DND-41 (cell line): ENCODE measurements at regions not wholly inside any gene's neighbourhood (a gene's known extent, or its start where the extent isn't known, plus 50 kb on each side); places are given as distances from the start of the nearest gene placed in this dataset.

Source experiments
- ATAC-seq: fragments of 200-7000 bp; cut with Tn5 transposase; 3 replicates; pipeline ENCODE4 v1.9.1; 2021; ENCODE audit warnings: low read depth; ENCODE audit not compliant: insufficient read depth
- DNase-seq: peaks from one replicate; pipeline ENCODE4 v3.0.0-alpha.2; 2020
- H2AFZ ChIP-seq: 2 replicates; pipeline ENCODE4 v1.6.0; 2012; ENCODE audit warnings: low read depth, low read length
- H3K27ac ChIP-seq: 2 replicates; pipeline ENCODE4 v1.5.1; 2012; ENCODE audit warnings: low read length, inconsistent platforms
- H3K27me3 ChIP-seq: fragments of 200-600 bp; sonication (generic); 2 replicates; pipeline ENCODE4 v1.6.0; 2012; ENCODE audit warnings: low read length, mild to moderate bottlenecking, inconsistent platforms; ENCODE audit not compliant: insufficient read depth, poor library complexity
- H3K36me3 ChIP-seq: 2 replicates; pipeline ENCODE4 v1.5.1; 2012; ENCODE audit warnings: low read length, inconsistent platforms; ENCODE audit not compliant: insufficient read depth
- H3K4me1 ChIP-seq: 2 replicates; pipeline ENCODE4 v1.5.1; 2012; ENCODE audit warnings: mild to moderate bottlenecking, low read length; ENCODE audit not compliant: insufficient read depth
- H3K4me2 ChIP-seq: 2 replicates; pipeline ENCODE4 v1.6.0; 2012; ENCODE audit warnings: mild to moderate bottlenecking, moderate library complexity, low read length, inconsistent platforms; ENCODE audit not compliant: insufficient read depth
- H3K4me3 ChIP-seq, 2 experiments: fragments of 200-600 bp in 1 of 2; shearing (Covaris generic) in 1 of 2; 2 replicates each; pipeline ENCODE4 v1.5.1; 2012 to 2016; ENCODE audit warnings: inconsistent platforms in 2 of 2, low read length in 2 of 2, mild to moderate bottlenecking in 2 of 2, low read depth in 1 of 2, moderate library complexity in 1 of 2
- H3K79me2 ChIP-seq: 2 replicates; pipeline ENCODE4 v1.6.0; 2012; ENCODE audit warnings: low read length, inconsistent platforms; ENCODE audit not compliant: insufficient read depth
- H3K9ac ChIP-seq: 2 replicates; pipeline ENCODE4 v1.6.0; 2012; ENCODE audit warnings: low read depth, mild to moderate bottlenecking, inconsistent platforms, low read length, moderate library complexity
- H3K9me3 ChIP-seq: 2 replicates; pipeline ENCODE4 v1.5.1; 2012; ENCODE audit warnings: low read length, moderate library complexity, mild to moderate bottlenecking, inconsistent platforms; ENCODE audit not compliant: insufficient read depth, severe bottlenecking
- H4K20me1 ChIP-seq: 2 replicates; pipeline ENCODE4 v1.6.0; 2012; ENCODE audit warnings: low read length; ENCODE audit not compliant: insufficient read depth
- EZH2 ChIP-seq: IDR thresholded peaks from 3 replicates; pipeline ENCODE4 v1.6.1; 2012; ENCODE audit warnings: borderline replicate concordance, low read depth, mild to moderate bottlenecking, moderate library complexity, low read length, inconsistent platforms; ENCODE audit not compliant: severe bottlenecking
- TF ChIP-seq, protein P1 (sequence below): IDR thresholded peaks from 2 replicates; pipeline ENCODE4 v1.5.1; 2012; ENCODE audit warnings: borderline replicate concordance, low read length, moderate library complexity, mild to moderate bottlenecking; ENCODE audit not compliant: poor library complexity, severe bottlenecking; ENCODE audit errors: extremely low read depth

DNA sequence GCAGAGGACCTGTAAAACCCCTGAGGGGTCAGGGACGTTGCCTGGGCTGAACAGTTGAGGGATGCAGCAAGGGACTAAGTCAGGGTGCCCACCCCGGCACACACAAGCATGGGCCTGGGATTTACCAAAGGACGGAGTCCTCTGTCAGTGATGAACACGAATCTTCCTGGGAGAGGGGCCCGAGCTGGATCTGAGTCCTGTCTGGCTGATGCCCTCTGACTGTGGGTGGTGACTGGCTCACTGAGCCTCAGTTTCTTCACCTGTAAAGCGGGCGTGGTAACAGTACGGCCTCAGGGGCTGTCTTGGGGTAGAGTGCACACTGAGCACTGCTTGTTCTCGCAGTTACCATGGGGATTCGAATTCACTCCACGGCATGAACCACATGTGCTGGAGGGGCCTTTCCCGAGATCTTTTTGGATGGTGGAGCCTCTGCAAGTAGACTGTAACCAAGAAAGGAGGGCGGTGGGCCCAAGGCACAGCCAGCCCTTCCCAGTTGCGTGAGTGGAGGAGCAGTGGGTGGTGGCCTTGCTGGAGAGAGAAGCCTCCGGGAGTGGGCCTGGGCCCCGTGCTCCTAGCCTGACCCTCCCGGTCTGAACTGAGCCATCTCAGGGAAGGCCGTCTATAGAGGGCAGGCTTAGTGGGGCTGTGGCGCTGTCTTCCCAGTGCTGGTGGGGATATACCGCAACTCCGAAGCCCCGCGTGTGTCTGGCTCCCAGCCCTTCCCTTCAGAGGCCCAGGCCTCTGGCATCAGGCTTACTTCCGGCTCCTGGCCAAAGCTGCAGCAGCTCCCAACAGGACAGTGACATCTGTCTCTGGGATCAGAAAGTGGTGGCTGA is 130.8 kb upstream of the HS6ST1 start:
- Histone ChIP-seq H3K9me3 (no peaks in the 10 kb centered on the region), H2AFZ (no peak overlapping the region), H3K9ac (no peak overlapping the region), H3K4me3 (no peak overlapping the region), H3K27ac (no peak overlapping the region), H3K4me1 (no peaks in the 10 kb centered on the region), H3K27me3 (no peaks in the 10 kb centered on the region), H3K36me3 (no peaks in the 10 kb centered on the region), H3K4me2 (no peak overlapping the region), H4K20me1 (no peaks in the 10 kb centered on the region), H3K79me2 (no peaks in the 10 kb centered on the region)
- ATAC-seq: no peak
- TF ChIP-seq EZH2: no peak
- TF ChIP-seq, protein P1, sequence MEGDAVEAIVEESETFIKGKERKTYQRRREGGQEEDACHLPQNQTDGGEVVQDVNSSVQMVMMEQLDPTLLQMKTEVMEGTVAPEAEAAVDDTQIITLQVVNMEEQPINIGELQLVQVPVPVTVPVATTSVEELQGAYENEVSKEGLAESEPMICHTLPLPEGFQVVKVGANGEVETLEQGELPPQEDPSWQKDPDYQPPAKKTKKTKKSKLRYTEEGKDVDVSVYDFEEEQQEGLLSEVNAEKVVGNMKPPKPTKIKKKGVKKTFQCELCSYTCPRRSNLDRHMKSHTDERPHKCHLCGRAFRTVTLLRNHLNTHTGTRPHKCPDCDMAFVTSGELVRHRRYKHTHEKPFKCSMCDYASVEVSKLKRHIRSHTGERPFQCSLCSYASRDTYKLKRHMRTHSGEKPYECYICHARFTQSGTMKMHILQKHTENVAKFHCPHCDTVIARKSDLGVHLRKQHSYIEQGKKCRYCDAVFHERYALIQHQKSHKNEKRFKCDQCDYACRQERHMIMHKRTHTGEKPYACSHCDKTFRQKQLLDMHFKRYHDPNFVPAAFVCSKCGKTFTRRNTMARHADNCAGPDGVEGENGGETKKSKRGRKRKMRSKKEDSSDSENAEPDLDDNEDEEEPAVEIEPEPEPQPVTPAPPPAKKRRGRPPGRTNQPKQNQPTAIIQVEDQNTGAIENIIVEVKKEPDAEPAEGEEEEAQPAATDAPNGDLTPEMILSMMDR: no peak
- DNase-seq: peak; percentile 3

GRCh38 chr2:128450211-128451024 is 131.8 kb upstream of the HS6ST1 start:
- Histone ChIP-seq H3K4me3 (no peak overlapping the region), H3K27me3 (no peaks in the 10 kb centered on the region), H3K79me2 (no peaks in the 10 kb centered on the region), H3K4me2 (no peak overlapping the region), H3K9me3 (no peaks in the 10 kb centered on the region), H3K27ac (no peak overlapping the region), H2AFZ (no peak overlapping the region), H3K9ac (no peak overlapping the region), H4K20me1 (no peaks in the 10 kb centered on the region), H3K4me1 (no peaks in the 10 kb centered on the region), H3K36me3 (no peaks in the 10 kb centered on the region)
- no peak for ATAC-seq
- peak; percentile 2 for DNase-seq
- TF ChIP-seq, protein P1: no peak
- TF ChIP-seq EZH2: no peak

DNA sequence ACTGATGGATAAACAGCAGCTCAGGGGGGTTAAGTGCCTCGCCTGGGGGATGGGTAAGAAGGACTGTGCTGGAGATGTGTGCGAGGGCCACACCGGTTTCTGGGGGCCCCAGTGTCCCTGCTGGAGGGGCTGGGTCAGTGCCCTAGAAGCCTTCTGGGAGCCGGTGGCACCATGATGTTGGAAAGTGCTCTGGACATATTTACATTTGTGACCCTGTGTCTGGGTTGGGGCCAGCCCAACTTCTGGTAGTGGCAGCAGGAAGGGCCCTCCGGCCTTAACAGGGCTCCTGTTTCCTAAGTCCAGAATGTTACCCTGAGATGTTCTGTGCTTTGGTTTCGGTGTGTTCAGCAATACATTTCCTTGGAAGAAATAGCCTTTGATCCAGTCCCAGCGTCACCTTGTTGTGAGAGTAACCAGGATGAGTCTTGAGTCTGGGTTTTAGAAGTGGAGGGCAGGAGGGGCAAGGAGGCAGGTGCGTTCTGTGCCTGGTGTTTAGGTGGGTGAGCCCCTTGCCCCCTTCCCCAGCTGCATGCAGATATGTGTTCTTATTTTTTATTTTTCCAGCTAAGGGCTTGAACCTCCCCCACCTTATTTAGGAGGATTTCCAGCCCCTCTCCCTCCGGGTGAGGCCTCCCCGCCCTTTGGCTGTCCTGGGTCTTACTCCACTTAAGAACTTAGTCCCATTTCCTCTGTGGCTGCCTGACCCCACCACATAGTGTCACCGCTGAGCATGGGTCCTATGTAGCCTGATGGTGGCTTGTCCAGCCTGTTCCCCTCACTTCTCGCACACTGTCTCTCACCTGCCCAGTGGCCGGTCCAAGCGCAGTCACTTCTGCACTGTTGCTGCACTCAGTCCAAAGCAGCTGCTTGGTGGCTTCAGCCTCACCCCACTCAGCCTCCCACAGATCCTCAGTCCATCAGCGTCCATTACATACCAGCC is 132.7 kb upstream of the HS6ST1 start:
- H3K9me3 ChIP-seq: no peaks in the 10 kb centered on the region

More for the DNA sequence above, 132.7 kb upstream of the HS6ST1 start:
- Histone ChIP-seq H2AFZ (no peak overlapping the region), H3K79me2 (no peaks in the 10 kb centered on the region), H3K4me2 (no peak overlapping the region), H4K20me1 (no peaks in the 10 kb centered on the region), H3K4me3 (no peak overlapping the region), H3K27me3 (no peaks in the 10 kb centered on the region), H3K36me3 (no peaks in the 10 kb centered on the region), H3K27ac (no peak overlapping the region), H3K4me1 (no peaks in the 10 kb centered on the region), H3K9ac (no peak overlapping the region)
- TF ChIP-seq, protein P1: no peak
- TF ChIP-seq EZH2: no peak
- ATAC-seq (no peak), DNase-seq (peak; percentile 3)
